22Rv1 (cell line): ENCODE measurements at regions not wholly inside any gene's neighbourhood (a gene's known extent, or its start where the extent isn't known, plus 50 kb on each side); places are given as distances from the start of the nearest gene placed in this dataset.
"Not testable (repeated sequence)": the region's sequence is repeated elsewhere in the genome, so short reads cannot be mapped to it uniquely, and the experiment has no call there.

Experiments used
- H3K27ac ChIP-seq: fragments of 450-650 bp; 2 replicates; pipeline ENCODE4 v1.5.1; 2017
- CTCF ChIP-seq: fragments of 450-650 bp; IDR thresholded peaks from 2 replicates; pipeline ENCODE4 v1.5.1; 2017; ENCODE audit warnings: mild to moderate bottlenecking
- ZFX ChIP-seq: fragments of 450-650 bp; IDR thresholded peaks from 2 replicates; pipeline ENCODE4 v1.6.1; 2017; ENCODE audit warnings: antibody characterized with exemption, borderline replicate concordance

DNA sequence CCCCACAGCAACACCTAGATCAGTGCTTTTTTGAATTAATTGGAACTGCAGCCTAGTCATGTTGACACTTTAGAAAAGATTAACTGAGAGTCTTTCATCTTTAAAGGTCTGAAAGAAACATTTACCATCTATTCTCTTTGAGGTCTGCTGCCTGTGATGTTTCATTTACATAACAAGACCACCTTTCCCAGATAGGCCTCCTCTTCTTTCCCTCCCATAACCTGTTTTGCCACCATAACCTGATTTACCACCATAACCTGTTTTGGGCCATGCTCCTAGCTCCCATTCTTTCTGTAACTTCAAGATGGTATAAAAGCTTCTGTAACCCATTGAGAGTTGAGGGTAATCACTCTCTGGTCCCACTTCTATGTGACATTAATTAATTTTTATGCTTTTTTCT lies 320.8 kb downstream of the PCDH20 start:
- no peak overlapping the region for H3K27ac ChIP-seq
- TF ChIP-seq CTCF (no peak), ZFX (no peak)

GRCh38 chr13:61089894-61090293 lies 325.8 kb downstream of the PCDH20 start:
- H3K27ac ChIP-seq = not testable (repeated sequence)

DNA sequence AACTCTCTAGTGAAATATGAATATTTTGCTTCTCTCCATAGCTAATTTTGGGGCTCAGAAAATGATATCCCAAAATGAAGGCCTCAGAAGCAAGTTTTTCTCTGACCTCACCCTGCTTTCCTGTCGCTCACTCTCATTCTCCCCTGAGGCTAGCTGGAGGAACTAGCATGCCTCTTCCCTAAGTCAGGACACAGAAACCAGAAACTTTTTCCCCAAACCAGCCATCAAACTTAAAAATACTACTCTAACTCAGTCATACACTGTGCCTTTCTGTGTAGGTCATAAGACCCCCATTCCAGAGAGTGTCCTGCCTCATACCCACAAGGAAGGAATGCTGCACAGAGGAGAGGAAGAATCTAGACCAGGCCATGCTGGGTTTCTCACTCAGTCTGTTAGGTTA lies 329.6 kb downstream of the PCDH20 start:
- no peak overlapping the region for H3K27ac ChIP-seq
- TF ChIP-seq ZFX = no peak
- no peak for TF ChIP-seq CTCF

GRCh38 chr13:61084988-61085387 lies 330.7 kb downstream of the PCDH20 start:
- H3K27ac ChIP-seq = no peak overlapping the region
- TF ChIP-seq ZFX = no peak
- TF ChIP-seq CTCF = no peak

- no peak overlapping the region for H3K27ac ChIP-seq
- TF ChIP-seq ZFX (no peak), CTCF (no peak)
Observed at GRCh38 chr13:61078976-61079770, 336.5 kb downstream of the PCDH20 start.

- no peak overlapping the region for H3K27ac ChIP-seq
- TF ChIP-seq CTCF (no peak), ZFX (no peak)
Observed at GRCh38 chr13:61052175-61052574, 363.5 kb downstream of the PCDH20 start.

DNA sequence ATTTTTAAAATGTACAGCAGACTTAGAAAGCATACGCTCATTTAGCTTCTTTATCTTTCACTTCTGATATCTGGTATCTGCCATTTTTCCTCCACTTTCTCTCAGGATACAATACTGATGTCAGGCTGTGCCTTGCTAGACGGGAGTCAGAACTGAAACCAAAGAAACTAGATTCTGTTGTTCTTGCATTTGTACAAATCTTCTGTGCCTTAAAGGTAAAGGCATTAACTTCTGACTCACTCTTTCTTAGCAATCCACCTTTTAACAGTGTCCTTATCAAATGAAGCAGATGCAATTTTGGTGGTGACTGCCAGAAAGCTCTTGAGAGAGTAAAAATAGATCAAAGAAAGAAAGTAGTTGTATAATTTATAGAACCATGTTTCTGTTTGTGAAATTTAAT lies 370.4 kb downstream of the PCDH20 start:
- no peak overlapping the region for H3K27ac ChIP-seq

GRCh38 chr13:61040181-61040580 lies 375.5 kb downstream of the PCDH20 start:
- TF ChIP-seq CTCF = no peak
- no peak for TF ChIP-seq ZFX
- no peak overlapping the region for H3K27ac ChIP-seq

More for the DNA sequence above, 370.4 kb downstream of the PCDH20 start:
- TF ChIP-seq ZFX = no peak
